ENCODE measurements at regions not wholly inside any gene's neighbourhood (a gene's known extent, or its start where the extent isn't known, plus 50 kb on each side); places are given as distances from the start of the nearest gene placed in this dataset.

DNA sequence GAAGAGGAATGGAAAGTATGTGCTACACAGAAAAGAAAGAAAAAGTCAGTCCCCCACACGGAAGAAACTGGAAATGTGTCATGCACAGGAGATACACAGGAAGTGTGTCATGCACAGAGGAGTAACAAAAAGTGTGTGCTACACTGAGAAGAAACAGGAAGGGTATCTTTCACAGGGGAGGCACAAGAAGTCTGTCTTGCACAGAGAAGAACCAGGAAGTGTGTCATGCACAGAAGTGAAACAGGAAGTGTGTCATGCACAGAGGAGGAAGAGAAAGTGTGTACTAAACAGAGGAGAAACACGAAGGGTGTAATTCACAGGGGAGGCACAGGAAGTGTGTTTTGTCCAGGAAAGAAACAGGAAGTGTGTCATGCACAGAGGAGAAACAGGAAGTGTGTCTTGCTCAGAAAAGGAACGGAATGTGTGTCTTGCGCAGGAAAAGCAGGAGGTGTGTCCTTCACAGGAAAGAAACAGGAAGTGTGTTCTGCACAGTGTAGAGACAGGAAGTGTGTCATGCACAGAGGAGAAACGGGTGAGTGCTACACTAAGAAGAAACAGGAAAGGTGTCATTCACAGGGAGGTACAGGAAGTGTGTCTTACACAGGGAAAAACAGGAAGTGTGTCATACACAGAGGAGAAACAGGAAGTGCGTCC is 527.2 kb upstream of the PRKX start:
- Mint-ChIP-seq H3K27ac (no peak overlapping the region), H3K4me1 (ENCODE audit: low read depth) (no peaks in the 10 kb centered on the region), H3K27me3 (no peaks in the 10 kb centered on the region), H3K9me3 (no peaks in the 10 kb centered on the region), H3K4me3 (no peak overlapping the region), H3K36me3 (ENCODE audit: low read depth) (no peaks in the 10 kb centered on the region)
- intact Hi-C loops (cut with micrococcal nuclease), result no loop called here

DNA sequence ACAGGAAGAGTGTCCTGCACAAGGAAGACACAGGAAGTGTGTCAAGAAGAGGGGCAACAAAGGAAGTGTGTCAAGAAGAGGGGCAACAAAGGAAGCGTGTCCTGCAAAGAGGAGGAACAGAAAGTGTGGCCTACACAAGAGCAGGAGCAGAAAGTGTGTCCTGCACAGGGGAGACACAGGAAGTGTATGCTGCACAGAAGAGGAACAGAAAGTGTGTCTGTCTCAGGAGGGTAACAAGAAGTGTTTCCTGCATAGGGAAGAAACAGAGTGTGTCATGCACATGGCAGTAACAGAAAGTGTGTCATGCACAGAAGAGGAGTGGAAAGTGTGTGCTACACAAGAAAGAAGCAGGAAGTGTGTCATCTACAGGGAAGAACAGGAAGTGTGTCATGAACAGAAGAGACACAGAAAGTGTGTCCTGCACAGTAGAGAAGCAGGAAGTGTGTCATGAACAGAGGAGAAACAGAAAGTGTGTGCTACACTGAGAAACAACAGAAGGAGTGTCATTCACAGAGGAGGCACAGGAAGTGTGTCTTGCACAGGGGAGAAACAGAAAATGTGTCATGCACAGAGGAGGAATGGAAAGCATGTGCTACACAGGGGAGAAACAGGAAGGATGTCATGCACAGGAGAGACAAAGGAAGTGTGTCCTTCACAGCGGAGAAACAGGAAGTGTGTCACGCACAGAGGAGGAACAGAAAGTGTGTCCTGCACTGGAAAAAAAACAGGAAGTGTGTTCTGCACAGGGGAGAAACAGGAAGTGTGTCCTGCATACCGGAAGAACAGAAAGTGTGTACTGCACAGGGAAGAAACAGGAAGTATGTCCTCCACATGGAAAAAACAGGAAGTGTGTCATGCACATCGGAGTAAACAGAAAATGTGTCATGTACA is 526.4 kb upstream of the PRKX start:
- no peak overlapping the region for H3K4me3 Mint-ChIP-seq
- H3K9me3 Mint-ChIP-seq, result no peaks in the 10 kb centered on the region
- H3K27me3 Mint-ChIP-seq, result no peaks in the 10 kb centered on the region
- no peak overlapping the region for H3K27ac Mint-ChIP-seq
- intact Hi-C loops (cut with micrococcal nuclease), result no loop called here
- no peaks in the 10 kb centered on the region for H3K4me1 Mint-ChIP-seq (ENCODE audit: low read depth)
- no peaks in the 10 kb centered on the region for H3K36me3 Mint-ChIP-seq (ENCODE audit: low read depth)

GRCh38 chrX:4238916-4239315 is 525.5 kb upstream of the PRKX start:
- Mint-ChIP-seq H3K9me3 (peaks cover 8% of the 10 kb centered on the region), H3K4me1 (ENCODE audit: low read depth) (no peaks in the 10 kb centered on the region), H3K27me3 (no peaks in the 10 kb centered on the region), H3K27ac (no peak overlapping the region), H3K36me3 (ENCODE audit: low read depth) (no peaks in the 10 kb centered on the region), H3K4me3 (no peak overlapping the region)
- intact Hi-C loops (cut with micrococcal nuclease), result no loop called here

GRCh38 chrX:4225086-4225485 is 511.6 kb upstream of the PRKX start:
- H3K27me3 Mint-ChIP-seq, result no peaks in the 10 kb centered on the region
- H3K27ac Mint-ChIP-seq, result no peak overlapping the region
- no peaks in the 10 kb centered on the region for H3K36me3 Mint-ChIP-seq (ENCODE audit: low read depth)
- H3K4me3 Mint-ChIP-seq, result no peak overlapping the region
- H3K9me3 Mint-ChIP-seq, result peaks cover 28% of the 10 kb centered on the region
- H3K4me1 Mint-ChIP-seq (ENCODE audit: low read depth), result no peaks in the 10 kb centered on the region
- intact Hi-C loops (cut with micrococcal nuclease), result no loop called here

GRCh38 chrX:4206941-4207340 is 493.5 kb upstream of the PRKX start:
- Mint-ChIP-seq H3K36me3 (ENCODE audit: low read depth) (no peaks in the 10 kb centered on the region), H3K4me3 (no peak overlapping the region), H3K9me3 (peaks cover 23% of the 10 kb centered on the region), H3K27ac (no peak overlapping the region), H3K27me3 (no peaks in the 10 kb centered on the region), H3K4me1 (ENCODE audit: low read depth) (no peaks in the 10 kb centered on the region)
- intact Hi-C loops (cut with micrococcal nuclease), result no loop called here

- H3K36me3 Mint-ChIP-seq (ENCODE audit: low read depth), result no peaks in the 10 kb centered on the region
- H3K4me3 Mint-ChIP-seq, result no peak overlapping the region
- intact Hi-C loops (cut with micrococcal nuclease), result no loop called here
- no peak overlapping the region for H3K27ac Mint-ChIP-seq
- no peaks in the 10 kb centered on the region for H3K27me3 Mint-ChIP-seq
- H3K4me1 Mint-ChIP-seq (ENCODE audit: low read depth), result no peaks in the 10 kb centered on the region
- H3K9me3 Mint-ChIP-seq, result peaks cover 27% of the 10 kb centered on the region
These were observed 484.5 kb upstream of the PRKX start for GRCh38 chrX:4197971-4198370.

- H3K4me1 Mint-ChIP-seq (ENCODE audit: low read depth), result no peaks in the 10 kb centered on the region
- no peak overlapping the region for H3K27ac Mint-ChIP-seq
- intact Hi-C loops (cut with micrococcal nuclease), result no loop called here
- H3K27me3 Mint-ChIP-seq, result no peaks in the 10 kb centered on the region
- no peaks in the 10 kb centered on the region for H3K36me3 Mint-ChIP-seq (ENCODE audit: low read depth)
- no peak overlapping the region for H3K4me3 Mint-ChIP-seq
- H3K9me3 Mint-ChIP-seq, result peaks cover 24% of the 10 kb centered on the region
These were observed 480.2 kb upstream of the PRKX start for GRCh38 chrX:4193500-4194155.

DNA sequence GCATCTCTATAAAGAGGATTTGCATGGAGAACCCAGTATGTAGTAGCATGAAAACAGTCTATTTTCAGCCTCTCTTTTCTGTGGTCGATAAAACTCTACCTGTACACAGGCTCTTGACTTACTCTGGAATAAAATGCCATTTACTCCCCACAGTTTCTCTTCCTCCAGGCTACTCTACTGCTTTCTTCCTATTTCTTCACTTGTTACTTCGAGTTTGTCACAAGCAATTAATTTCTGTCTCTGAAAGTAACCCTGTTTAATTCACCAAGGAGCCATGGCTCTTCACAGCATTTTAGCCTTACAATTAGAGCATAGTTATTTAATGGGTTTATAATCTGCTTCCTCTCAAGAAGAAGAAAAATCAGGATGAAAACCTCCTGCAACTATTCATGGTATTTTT is 472.9 kb upstream of the PRKX start:
- Mint-ChIP-seq H3K27me3 (no peaks in the 10 kb centered on the region), H3K4me3 (no peak overlapping the region), H3K27ac (no peak overlapping the region), H3K4me1 (ENCODE audit: low read depth) (no peaks in the 10 kb centered on the region), H3K36me3 (ENCODE audit: low read depth) (no peaks in the 10 kb centered on the region), H3K9me3 (peaks cover 24% of the 10 kb centered on the region)
- intact Hi-C loops (cut with micrococcal nuclease), result no loop called here

DNA sequence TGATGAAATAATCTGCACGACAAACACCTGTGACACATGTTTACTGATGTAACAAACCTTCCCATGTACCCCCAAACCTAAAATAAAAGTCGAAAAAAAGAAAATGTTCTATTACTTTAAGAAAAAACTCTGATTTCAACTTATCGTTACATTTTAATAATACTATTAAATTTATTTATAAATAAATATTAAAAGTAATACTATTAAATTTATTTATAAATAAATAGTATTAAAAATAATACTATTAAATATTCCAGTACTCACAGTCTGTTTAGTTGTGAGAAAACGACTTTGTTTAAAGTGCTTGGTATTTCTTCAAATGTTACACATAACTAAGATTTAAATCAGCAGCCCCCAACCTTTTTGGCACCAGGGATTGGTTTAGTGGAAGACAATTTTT is 471.6 kb upstream of the PRKX start:
- Mint-ChIP-seq H3K4me3 (no peak overlapping the region), H3K27me3 (no peaks in the 10 kb centered on the region), H3K9me3 (peaks cover 21% of the 10 kb centered on the region), H3K36me3 (ENCODE audit: low read depth) (no peaks in the 10 kb centered on the region), H3K27ac (no peak overlapping the region), H3K4me1 (ENCODE audit: low read depth) (no peaks in the 10 kb centered on the region)
- intact Hi-C loops (cut with micrococcal nuclease), result no loop called here

DNA sequence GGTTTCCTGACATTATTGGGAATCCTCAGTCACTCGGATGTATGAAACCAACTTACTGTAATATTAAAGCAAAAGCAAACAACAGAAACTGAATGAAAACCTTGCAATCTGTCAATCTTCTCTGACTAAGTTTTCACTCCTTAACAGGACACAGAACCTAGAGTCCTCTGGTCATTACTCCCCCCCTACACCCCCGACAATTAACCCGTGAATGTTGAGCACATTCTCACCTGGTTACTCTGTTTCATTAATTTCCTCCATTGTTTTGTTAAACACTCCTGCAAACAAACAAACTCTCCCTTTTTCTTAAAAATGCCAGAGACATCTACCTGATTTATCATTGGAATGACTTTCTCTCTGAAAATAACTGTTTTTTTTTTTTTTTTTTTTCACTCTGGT is 469.0 kb upstream of the PRKX start:
- Mint-ChIP-seq H3K4me1 (ENCODE audit: low read depth) (no peaks in the 10 kb centered on the region), H3K27ac (no peak overlapping the region), H3K27me3 (no peaks in the 10 kb centered on the region), H3K4me3 (no peak overlapping the region), H3K9me3 (peaks cover 9% of the 10 kb centered on the region), H3K36me3 (ENCODE audit: low read depth) (no peaks in the 10 kb centered on the region)
- intact Hi-C loops (cut with micrococcal nuclease), result no loop called here

DNA sequence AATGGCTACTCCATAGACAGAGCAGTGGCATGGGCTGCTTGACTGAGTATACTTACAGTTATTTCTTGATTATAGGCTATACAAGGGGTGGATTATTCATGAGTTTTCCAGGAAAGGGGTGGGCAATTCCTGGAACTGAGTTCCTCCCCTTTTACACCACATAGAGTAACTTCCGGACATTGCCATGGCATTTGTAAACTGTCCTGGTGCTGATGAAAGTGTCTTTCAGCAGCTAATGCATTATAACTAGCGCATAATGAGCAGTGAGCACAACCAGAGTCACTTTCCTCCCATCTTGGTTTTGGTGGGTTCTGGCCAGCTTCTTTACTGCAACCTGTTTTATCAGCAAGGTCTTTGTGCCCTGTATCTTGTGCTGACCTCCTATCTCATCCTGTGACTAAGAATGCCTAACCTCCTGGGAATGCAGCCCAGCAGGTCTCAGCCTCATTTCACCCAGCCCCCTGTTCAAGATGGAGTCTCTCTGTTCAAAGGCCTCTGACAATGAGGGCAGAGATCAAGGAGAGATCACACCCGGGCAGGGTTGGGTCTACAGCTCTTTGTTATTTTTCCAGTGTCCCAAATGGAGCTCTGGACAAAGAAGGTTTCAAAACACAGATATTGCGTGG is 468.4 kb upstream of the PRKX start:
- Mint-ChIP-seq H3K9me3 (peaks cover 9% of the 10 kb centered on the region), H3K27me3 (no peaks in the 10 kb centered on the region), H3K27ac (no peak overlapping the region), H3K4me1 (ENCODE audit: low read depth) (no peaks in the 10 kb centered on the region), H3K36me3 (ENCODE audit: low read depth) (no peaks in the 10 kb centered on the region), H3K4me3 (no peak overlapping the region)
- intact Hi-C loops (cut with micrococcal nuclease), result no loop called here

DNA sequence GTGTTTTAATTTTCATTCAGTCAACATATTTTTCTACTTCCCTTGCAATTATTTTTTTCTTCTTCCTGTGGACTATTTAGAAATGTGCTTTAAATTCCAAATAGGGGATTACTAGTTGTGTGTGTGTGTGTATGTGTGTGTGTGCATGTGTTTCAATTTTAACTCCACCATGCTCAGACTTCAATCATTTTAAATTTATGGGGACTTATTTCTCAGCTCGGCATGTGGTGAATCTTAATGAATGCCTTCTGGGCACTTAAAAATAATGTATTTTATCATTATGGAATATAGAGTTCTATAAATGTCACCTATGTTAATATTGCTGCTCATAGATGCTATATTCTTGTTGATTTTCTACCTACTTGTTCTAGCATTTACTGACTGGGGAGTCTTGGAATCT is 465.6 kb upstream of the PRKX start:
- Mint-ChIP-seq H3K9me3 (peaks cover 9% of the 10 kb centered on the region), H3K4me3 (no peak overlapping the region), H3K27me3 (no peaks in the 10 kb centered on the region), H3K27ac (no peak overlapping the region), H3K4me1 (ENCODE audit: low read depth) (no peaks in the 10 kb centered on the region), H3K36me3 (ENCODE audit: low read depth) (no peaks in the 10 kb centered on the region)
- intact Hi-C loops (cut with micrococcal nuclease), result no loop called here

- no peaks in the 10 kb centered on the region for H3K36me3 Mint-ChIP-seq (ENCODE audit: low read depth)
- H3K4me1 Mint-ChIP-seq (ENCODE audit: low read depth), result no peaks in the 10 kb centered on the region
- no peaks in the 10 kb centered on the region for H3K27me3 Mint-ChIP-seq
- intact Hi-C loops (cut with micrococcal nuclease), result no loop called here
- H3K27ac Mint-ChIP-seq, result no peak overlapping the region
- no peak overlapping the region for H3K4me3 Mint-ChIP-seq
- peaks cover 10% of the 10 kb centered on the region for H3K9me3 Mint-ChIP-seq
These were observed 461.8 kb upstream of the PRKX start for GRCh38 chrX:4175221-4175620.

GRCh38 chrX:4173743-4174142 is 460.3 kb upstream of the PRKX start:
- H3K4me1 Mint-ChIP-seq (ENCODE audit: low read depth), result no peaks in the 10 kb centered on the region
- H3K4me3 Mint-ChIP-seq, result no peak overlapping the region
- no peaks in the 10 kb centered on the region for H3K36me3 Mint-ChIP-seq (ENCODE audit: low read depth)
- no peak overlapping the region for H3K27ac Mint-ChIP-seq
- intact Hi-C loops (cut with micrococcal nuclease), result no loop called here
- H3K9me3 Mint-ChIP-seq, result peaks cover 11% of the 10 kb centered on the region
- no peaks in the 10 kb centered on the region for H3K27me3 Mint-ChIP-seq
